DMS 273 (cell line): ENCODE measurements at regions not wholly inside any gene's neighbourhood (a gene's known extent, or its start where the extent isn't known, plus 50 kb on each side); places are given as distances from the start of the nearest gene placed in this dataset.

Experiments
- DNase-seq: peaks from one replicate; lab custom pipeline; 2025; ENCODE audit not compliant: unreplicated experiment; lab: John Stamatoyannopoulos, UW

DNA sequence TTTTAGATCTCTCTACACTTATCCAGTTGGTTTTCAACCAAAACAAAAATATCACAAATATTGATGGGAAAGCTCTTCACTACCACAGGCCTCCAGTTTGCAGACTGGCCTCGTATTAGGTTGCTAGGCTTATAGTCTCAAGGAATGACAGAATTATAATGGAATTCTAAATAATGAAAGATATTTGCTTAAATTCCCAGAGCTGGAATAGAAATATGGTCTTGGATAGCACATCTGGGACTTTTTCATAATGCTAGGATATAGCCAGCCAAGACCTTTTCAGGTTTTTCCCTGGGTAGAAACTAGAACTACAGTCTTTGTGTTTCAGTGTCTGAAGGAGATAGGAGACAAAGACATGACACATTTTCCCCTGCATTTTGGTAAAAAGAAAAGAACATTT, 121.9 kb upstream of the STAC start:
- no peak for DNase-seq

DNA sequence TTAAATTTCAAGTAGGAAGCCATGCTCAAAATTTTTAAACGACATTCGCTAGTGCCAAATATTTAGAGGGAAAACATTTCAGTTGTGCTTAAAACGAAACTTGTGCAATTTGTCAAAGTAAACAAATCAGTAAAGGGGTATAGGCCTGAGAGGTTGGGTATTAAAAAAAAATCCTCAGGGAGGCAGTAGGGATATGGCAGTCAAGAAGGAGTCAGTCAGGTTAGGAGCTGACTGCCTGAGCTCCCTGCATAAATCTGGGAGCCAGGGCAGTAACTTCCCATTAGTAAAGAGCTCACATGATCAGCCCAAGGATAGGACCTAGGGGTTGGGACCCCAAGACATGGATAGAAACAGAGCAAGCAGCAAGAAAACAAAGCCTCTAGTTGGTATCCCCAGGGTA, 120.7 kb upstream of the STAC start:
- DNase-seq = no peak

DNA sequence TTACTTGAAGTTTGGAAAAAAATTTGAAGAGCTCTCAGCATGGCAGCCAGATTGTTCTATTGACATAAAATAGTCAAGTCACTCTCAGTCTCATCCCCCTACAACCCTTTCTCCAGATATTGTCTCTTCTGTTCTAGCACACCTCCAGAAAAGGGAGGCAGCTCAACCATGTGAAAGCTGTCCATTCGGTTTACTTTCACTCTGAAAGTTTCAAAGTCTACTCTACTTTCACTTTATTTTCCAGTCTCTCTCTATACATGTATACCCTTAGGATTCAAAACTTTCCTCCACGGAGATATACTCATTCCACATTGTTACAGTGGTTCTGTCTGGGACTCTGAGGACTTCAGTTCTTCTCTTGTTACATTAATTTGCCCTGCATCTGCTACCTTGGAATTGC, 111.0 kb upstream of the STAC start:
- DNase-seq = no peak

DNA sequence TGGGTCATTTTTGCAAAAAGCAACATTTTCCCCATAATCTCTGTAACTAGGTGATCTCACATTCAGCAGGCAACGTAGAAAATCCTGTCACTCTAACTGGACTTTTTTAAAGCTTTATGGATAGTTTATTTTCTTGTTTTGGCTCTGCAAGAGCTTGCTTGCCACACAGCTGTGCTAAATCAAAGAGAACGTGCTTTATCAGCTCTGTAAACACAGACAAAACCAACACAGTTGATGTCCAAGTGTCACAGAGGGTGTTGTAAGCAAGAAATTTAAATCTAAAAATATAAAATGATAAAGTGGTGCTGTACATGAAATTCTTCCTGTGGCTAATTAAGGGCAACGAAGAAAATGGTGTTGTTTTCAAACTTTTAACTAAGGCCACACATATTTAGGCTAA, 97.5 kb upstream of the STAC start:
- no peak for DNase-seq

DNA sequence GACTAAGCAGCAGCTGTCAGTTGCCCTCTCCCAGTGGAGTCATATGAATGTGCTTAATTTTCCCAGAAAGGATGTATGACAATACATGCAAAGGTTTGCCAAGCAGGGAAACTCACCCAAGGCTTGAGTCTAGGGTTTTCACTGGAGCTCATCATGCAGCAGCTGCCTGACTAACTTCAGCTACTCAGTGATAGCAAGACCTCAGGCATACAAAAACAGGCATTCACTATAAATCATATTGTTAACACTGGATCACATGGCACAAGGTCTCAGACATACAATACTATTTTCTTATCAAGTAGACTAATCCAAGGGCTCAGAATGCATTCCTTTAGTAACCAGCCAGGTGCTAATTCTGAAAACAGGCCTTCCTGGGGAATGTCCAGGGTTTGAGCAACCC, 85.0 kb upstream of the STAC start:
- no peak for DNase-seq

DNA sequence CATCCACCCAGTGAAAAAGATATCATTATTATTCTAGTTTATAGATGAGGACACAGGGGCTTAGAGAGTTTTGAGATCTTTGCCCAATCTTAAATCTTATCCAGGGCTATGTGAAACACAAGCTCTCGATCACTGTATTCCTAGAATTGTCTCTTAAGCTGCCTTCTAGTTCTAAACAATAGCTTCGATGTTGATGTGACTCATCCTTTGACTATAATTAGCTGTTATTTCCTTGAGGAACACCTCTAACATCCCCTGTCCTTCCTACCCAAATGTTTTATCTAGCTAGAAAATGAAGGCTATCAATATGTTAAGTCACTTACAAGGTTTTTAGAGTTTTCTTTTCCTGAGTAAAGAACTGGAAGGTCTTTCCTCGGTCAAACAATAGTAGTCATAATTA, 83.1 kb upstream of the STAC start:
- DNase-seq = no peak

DNA sequence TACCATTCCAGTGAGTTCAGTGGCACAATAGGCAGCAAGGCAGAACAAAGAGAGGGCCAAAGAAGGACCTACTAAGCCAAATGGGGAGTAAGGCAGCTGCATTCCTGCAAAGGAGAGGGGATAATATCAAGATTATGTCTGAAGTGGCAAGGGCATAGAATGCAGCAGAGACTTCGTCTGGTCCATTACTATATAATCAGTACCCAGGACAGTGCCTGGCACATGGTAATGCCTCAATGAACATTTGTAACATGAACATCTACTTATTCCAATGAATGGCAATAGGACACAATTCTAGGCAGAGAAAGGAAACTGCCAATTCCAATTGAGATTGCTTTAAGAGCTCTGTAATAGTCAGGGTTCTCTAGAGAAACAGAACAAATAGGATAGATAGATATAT, 82.1 kb upstream of the STAC start:
- no peak for DNase-seq

DNA sequence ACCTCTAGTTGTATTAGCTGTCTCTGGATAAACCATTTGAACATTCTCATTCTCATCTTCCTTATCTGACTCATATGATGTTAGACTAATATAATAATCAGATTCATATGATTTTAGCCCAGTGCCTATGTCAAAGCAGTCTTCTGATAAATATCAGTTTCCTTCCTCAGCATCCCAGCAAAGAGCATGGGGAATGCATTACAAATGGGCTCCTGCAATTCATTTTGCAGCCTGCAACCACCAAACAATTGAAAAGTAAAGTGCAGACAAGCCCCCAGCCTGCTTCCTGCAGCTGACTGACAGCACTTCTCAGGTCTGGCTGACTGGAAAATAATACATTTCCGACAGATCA, 78.2 kb upstream of the STAC start:
- DNase-seq = no peak

DNA sequence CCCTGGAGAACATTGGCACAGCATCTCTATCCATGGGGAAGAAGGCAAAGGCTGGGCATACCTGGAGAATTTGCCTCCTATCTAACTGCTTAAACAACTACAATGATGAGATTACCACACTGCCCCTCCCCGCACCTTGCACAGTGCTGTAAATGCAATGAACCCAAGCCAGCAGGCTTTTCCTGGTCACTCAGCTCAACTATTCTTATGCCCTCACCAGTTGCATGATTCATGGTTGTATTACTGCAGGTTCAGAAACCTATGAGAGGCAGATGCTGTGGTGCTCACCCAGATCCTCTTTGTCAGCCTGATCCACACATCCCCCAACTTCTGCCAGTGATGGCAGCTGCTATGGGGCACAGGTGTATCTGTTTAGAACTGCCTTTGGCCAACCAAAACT, 77.7 kb upstream of the STAC start:
- no peak for DNase-seq

DNA sequence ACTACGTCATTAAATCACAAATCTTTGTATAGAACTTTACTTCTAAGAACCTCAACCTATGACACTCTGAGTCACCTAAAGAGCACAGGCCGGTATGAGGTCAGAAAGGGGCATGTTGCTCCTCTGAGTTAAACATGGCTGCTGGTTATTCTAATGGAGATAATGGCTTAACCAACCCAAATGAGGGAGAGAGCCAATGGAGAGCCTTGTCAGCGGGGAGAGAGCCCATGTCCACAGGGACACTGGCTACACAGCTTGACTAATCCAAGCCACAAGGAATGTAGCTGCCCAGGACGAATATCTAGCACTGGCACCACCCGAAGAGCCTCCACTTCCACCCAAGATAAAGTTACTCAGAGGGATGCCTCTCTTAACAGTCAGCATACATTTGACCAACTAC, 77.0 kb upstream of the STAC start:
- no peak for DNase-seq

DNA sequence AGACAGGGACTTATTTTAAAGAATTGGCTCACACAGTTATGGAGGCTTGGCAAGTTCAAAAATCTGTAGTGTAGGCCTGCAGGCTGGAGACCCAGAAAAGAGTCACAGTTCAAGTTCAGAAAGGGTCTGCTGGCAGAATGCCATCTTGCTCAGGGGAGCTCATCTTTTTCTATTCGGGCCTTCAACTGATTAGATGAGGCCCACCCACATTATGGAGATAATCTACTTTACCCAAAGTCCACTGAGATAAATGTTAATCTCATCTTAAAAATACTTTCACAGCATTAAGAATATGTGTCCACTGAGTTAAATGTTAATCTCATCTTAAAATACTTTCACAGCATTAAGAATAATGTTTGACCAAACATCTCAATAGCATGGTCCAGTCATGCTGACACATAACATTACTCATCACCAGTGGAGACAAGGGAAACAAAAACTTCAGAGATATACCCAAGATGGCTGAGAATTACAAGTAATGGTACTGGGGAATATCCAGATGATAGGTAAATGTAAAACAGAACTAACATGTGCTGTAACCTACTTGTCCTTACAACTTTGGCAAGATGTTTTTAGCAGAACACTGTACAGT, 74.3 kb upstream of the STAC start:
- DNase-seq = no peak

DNA sequence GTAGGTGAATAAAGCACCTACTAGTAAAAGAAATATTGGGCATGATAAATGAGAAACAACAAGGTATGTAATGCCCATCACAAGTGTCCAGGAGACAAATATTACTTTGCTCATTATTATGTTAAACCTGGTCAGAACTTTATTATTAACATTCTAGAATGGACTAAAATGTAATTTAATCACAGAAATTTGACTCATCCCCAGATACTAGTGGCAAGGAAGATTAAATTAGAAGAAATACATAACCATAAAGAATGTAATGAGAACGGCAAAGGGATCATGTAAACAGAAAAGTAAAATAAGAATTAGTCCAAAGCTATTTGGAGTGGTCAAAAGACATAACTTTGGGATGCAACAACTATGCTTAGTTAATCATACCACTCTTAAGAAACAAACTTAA, 71.2 kb upstream of the STAC start:
- DNase-seq = no peak

DNA sequence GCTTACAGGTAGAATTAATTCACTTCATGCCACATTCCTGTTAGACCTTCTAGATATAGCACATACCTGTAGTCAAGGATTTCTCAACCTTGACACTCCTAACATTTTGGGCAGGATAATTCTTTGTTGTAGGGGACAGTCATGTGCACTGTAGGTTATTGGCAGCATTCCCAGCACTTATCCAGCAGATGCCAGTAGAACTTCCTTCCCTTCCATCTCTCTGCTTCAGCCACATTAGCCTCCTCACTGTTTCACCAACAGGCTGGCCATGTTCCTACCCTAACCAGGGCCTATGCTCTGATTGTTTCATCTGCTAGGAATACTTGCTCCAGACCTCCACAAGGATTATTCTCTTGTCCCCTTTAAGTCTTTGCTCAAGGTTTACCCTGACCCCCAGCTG, 68.0 kb upstream of the STAC start:
- DNase-seq = peak; percentile 34

DNA sequence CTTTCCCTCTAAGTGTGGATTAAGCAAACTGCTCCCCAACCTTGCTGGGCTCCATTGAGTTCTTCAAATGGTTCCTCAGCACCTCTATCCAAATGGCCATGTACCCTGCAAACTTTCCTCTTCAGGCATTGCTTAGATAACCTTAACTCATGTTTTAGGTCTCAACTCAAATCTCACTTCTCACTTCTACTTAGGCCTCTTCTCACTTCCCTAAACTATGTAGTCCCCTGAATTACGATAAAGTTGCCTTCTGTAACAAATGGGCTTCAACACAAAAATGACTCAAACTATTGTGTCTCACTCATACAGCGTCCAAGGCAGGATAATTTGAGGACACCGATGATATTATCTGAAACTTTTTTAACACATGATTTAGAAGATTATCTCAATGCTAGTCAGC, 62.4 kb upstream of the STAC start:
- no peak for DNase-seq

DNA sequence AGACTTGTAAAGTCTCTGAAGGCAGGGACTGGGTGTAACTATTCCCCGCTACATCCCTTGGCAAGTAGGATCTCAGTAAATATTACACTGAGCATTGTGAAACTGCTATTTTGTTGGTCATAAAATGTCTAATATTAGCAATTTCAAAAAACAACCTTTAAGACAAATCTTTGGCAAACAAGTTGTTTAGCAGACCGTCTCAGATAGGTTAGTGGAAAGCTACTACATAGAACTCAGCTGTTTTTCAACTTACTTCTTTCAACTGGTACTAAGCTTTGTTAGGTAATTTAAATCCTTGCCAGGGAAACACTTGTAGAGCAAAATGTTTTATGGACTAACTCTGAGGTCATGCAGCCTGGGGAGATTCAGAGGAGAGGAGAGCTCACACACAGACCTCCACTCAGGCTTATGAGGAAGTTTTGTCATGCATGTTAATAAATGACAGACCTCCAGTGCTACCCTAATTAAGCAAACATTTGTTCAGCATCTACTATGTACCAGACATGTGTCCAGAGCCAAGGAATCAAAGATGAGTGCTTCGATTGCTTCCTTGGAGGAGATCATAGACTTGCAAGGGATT, 61.6 kb upstream of the STAC start:
- DNase-seq = no peak

DNA sequence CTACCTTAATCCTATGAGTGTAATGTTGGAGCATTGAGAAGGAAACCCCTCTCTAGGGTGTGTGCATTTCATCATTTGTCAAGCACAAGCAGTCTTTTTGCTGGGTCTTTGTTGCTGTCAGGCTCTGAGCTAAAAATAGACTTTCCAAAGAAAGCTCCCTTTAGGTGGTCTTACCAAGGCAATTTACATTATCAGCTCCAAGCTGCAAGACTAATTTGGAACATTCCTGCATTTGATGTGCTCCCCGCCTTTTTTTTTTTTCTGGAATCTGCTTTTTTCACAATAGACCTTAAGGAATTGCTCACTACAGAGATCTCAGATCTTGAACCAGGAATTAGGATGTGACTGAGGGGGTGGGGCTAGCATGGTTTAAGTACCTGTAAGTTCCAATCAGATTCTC, 60.6 kb upstream of the STAC start:
- no peak for DNase-seq
